ENCODE measurements at regions not wholly inside any gene's neighbourhood (a gene's known extent, or its start where the extent isn't known, plus 50 kb on each side); places are given as distances from the start of the nearest gene placed in this dataset.

GRCh38 chr10:55820478-55820877, 540.6 kb downstream of the ZWINT start:
- FAIRE-seq = no peak
- Histone ChIP-seq H3K4me1 (ENCODE audit: control insufficient read depth in 2 of 3, insufficient read depth in 2 of 3, low read depth in 1 of 3, low read length in 3 of 3) (no peaks in the 10 kb centered on the region), H3K27ac (ENCODE audit: low read depth in 2 of 2, low read length in 2 of 2) (no peak overlapping the region), H3K36me3 (ENCODE audit: control insufficient read depth in 2 of 3, insufficient read depth in 3 of 3, low read length in 3 of 3) (no peaks in the 10 kb centered on the region), H3K27me3 (ENCODE audit: control insufficient read depth, insufficient read depth, low read length) (no peaks in the 10 kb centered on the region), H3K9ac (ENCODE audit: low read length in 3 of 3) (no peak overlapping the region), H3K4me3 (ENCODE audit: low read length in 3 of 3) (no peak overlapping the region), H3K9me3 (ENCODE audit: control insufficient read depth in 2 of 3, insufficient read depth in 1 of 3, low read length in 3 of 3) (no peaks in the 10 kb centered on the region)
- intact Hi-C loops (cut with DNase I) = no loop called here
- DNase-seq = no peak
- no peak for TF ChIP-seq CTCF (IDR thresholded peaks at IDR 0.05; ENCODE audit: borderline replicate concordance, extremely low read depth, insufficient read depth)

- no peak overlapping the region for H3K4me3 ChIP-seq (ENCODE audit: low read length in 3 of 3)
- intact Hi-C loops (cut with DNase I) = no loop called here
- FAIRE-seq = no peak
These were observed 541.0 kb downstream of the ZWINT start for GRCh38 chr10:55820071-55820470.

GRCh38 chr10:55813451-55814170, 547.4 kb downstream of the ZWINT start:
- no peak for FAIRE-seq

More at GRCh38 chr10:55820071-55820470, 541.0 kb downstream of the ZWINT start:
- DNase-seq = no peak
- Histone ChIP-seq H3K27ac (ENCODE audit: low read depth in 2 of 2, low read length in 2 of 2) (no peak overlapping the region), H3K9ac (ENCODE audit: low read length in 3 of 3) (no peak overlapping the region), H3K27me3 (ENCODE audit: control insufficient read depth, insufficient read depth, low read length) (no peaks in the 10 kb centered on the region), H3K4me1 (ENCODE audit: control insufficient read depth in 2 of 3, insufficient read depth in 2 of 3, low read depth in 1 of 3, low read length in 3 of 3) (no peaks in the 10 kb centered on the region), H3K36me3 (ENCODE audit: control insufficient read depth in 2 of 3, insufficient read depth in 3 of 3, low read length in 3 of 3) (no peaks in the 10 kb centered on the region), H3K9me3 (ENCODE audit: control insufficient read depth in 2 of 3, insufficient read depth in 1 of 3, low read length in 3 of 3) (no peaks in the 10 kb centered on the region)
- no peak for TF ChIP-seq CTCF (IDR thresholded peaks at IDR 0.05; ENCODE audit: borderline replicate concordance, extremely low read depth, insufficient read depth)

More at GRCh38 chr10:55813451-55814170, 547.4 kb downstream of the ZWINT start:
- no peaks in the 10 kb centered on the region for H3K4me1 ChIP-seq (ENCODE audit: control insufficient read depth in 2 of 3, insufficient read depth in 2 of 3, low read depth in 1 of 3, low read length in 3 of 3)
- H3K27ac ChIP-seq (ENCODE audit: low read depth in 2 of 2, low read length in 2 of 2) = no peak overlapping the region
- peak in 1 of 5 donors; percentile 48 for DNase-seq
- H3K9me3 ChIP-seq (ENCODE audit: control insufficient read depth in 2 of 3, insufficient read depth in 1 of 3, low read length in 3 of 3) = no peaks in the 10 kb centered on the region
- TF ChIP-seq CTCF (IDR thresholded peaks at IDR 0.05; ENCODE audit: borderline replicate concordance, extremely low read depth, insufficient read depth) = no peak
- intact Hi-C loops (cut with DNase I) = no loop called here
- H3K9ac ChIP-seq (ENCODE audit: low read length in 3 of 3) = no peak overlapping the region
- H3K27me3 ChIP-seq (ENCODE audit: control insufficient read depth, insufficient read depth, low read length) = no peaks in the 10 kb centered on the region
- no peak overlapping the region for H3K4me3 ChIP-seq (ENCODE audit: low read length in 3 of 3)
- no peaks in the 10 kb centered on the region for H3K36me3 ChIP-seq (ENCODE audit: control insufficient read depth in 2 of 3, insufficient read depth in 3 of 3, low read length in 3 of 3)

Data from kidney (tissue), 13 donors.